Stimulated activated naive CD8-positive, alpha-beta T cell treated with anti-CD3 and anti-CD28 coated beads, Interleukin-15, amount 100 ng/mL, for 72 hours (primary cell): ENCODE measurements at regions not wholly inside any gene's neighbourhood (a gene's known extent, or its start where the extent isn't known, plus 50 kb on each side); places are given as distances from the start of the nearest gene placed in this dataset.

Experiments used
- ATAC-seq: fragments of 150-1000 bp; cut with Tn5 transposase; 2 replicates; pipeline ENCODE4 v1.10.0; 2021; ENCODE audit warnings: mild to moderate bottlenecking, moderate library complexity
- DNase-seq, 2 donors: peaks; one replicate each; pipeline ENCODE4 v3.0.0; 2021 to 2022
- H3K27ac Mint-ChIP-seq, 2 donors: one replicate each; pipeline ENCODE4 v1.8.0; 2022; ENCODE audit warnings: mild to moderate bottlenecking in 2 of 2, mixed read lengths in 2 of 2, moderate library complexity in 2 of 2
- H3K27me3 Mint-ChIP-seq: one replicate; pipeline ENCODE4 v1.8.0; 2022; ENCODE audit warnings: mixed read lengths
- H3K4me1 Mint-ChIP-seq: one replicate; pipeline ENCODE4 v1.8.0; 2022; ENCODE audit warnings: mild to moderate bottlenecking, mixed read lengths
- H3K4me3 Mint-ChIP-seq, 2 donors: one replicate each; pipeline ENCODE4 v1.8.0; 2022; ENCODE audit warnings: mild to moderate bottlenecking in 2 of 2, mixed read lengths in 2 of 2, moderate library complexity in 1 of 2
- H3K9me3 Mint-ChIP-seq, 2 donors: one replicate each; pipeline ENCODE4 v1.8.0; 2022; ENCODE audit warnings: mixed read lengths in 2 of 2

GRCh38 chr1:98386675-98387440, 274.7 kb upstream of the SNX7 start:
- no peak overlapping the region for H3K27ac Mint-ChIP-seq
- H3K9me3 Mint-ChIP-seq = no peaks in the 10 kb centered on the region
- ATAC-seq (no peak), DNase-seq (no peak)
- peaks cover 12% of the 10 kb centered on the region for H3K4me1 Mint-ChIP-seq
- no peaks in the 10 kb centered on the region for H3K27me3 Mint-ChIP-seq
- H3K4me3 Mint-ChIP-seq = no peak overlapping the region

GRCh38 chr1:98385652-98386051, 275.9 kb upstream of the SNX7 start:
- H3K27me3 Mint-ChIP-seq = no peaks in the 10 kb centered on the region
- ATAC-seq (no peak), DNase-seq (no peak)
- H3K4me3 Mint-ChIP-seq = no peak overlapping the region
- H3K9me3 Mint-ChIP-seq = no peaks in the 10 kb centered on the region
- H3K27ac Mint-ChIP-seq = no peak overlapping the region
- H3K4me1 Mint-ChIP-seq = peaks cover 12% of the 10 kb centered on the region

- ATAC-seq = no peak
- Mint-ChIP-seq H3K27ac (no peak overlapping the region), H3K27me3 (no peaks in the 10 kb centered on the region), H3K4me1 (peaks cover 12% of the 10 kb centered on the region), H3K4me3 (no peak overlapping the region), H3K9me3 (no peaks in the 10 kb centered on the region)
- no peak for DNase-seq
Measured at GRCh38 chr1:98384461-98385141, 276.9 kb upstream of the SNX7 start.

- ATAC-seq (no peak), DNase-seq (no peak)
- Mint-ChIP-seq H3K9me3 (no peaks in the 10 kb centered on the region), H3K27ac (peak overlapping the region in 1 of 2 donors; percentile 35), H3K4me3 (no peak overlapping the region), H3K27me3 (no peaks in the 10 kb centered on the region), H3K4me1 (peaks cover 6% of the 10 kb centered on the region)
Measured at GRCh38 chr1:98382986-98383740, 278.4 kb upstream of the SNX7 start.

GRCh38 chr1:98382586-98382985, 278.9 kb upstream of the SNX7 start:
- DNase-seq = no peak
- no peak for ATAC-seq
- Mint-ChIP-seq H3K4me3 (no peak overlapping the region), H3K27ac (no peak overlapping the region), H3K4me1 (peaks cover under 1% of the 10 kb centered on the region), H3K9me3 (no peaks in the 10 kb centered on the region), H3K27me3 (no peaks in the 10 kb centered on the region)

- no peak for ATAC-seq
- Mint-ChIP-seq H3K27ac (no peak overlapping the region), H3K27me3 (no peaks in the 10 kb centered on the region)
Measured at GRCh38 chr1:98374098-98374497, 287.4 kb upstream of the SNX7 start.

GRCh38 chr1:98373056-98373455, 288.5 kb upstream of the SNX7 start:
- no peaks in the 10 kb centered on the region for H3K9me3 Mint-ChIP-seq
- ATAC-seq (no peak), DNase-seq (no peak)
- H3K27me3 Mint-ChIP-seq = no peaks in the 10 kb centered on the region
- no peak overlapping the region for H3K27ac Mint-ChIP-seq
- H3K4me3 Mint-ChIP-seq = no peak overlapping the region
- no peaks in the 10 kb centered on the region for H3K4me1 Mint-ChIP-seq

More at GRCh38 chr1:98374098-98374497, 287.4 kb upstream of the SNX7 start:
- DNase-seq = no peak
- H3K9me3 Mint-ChIP-seq = no peaks in the 10 kb centered on the region
- no peaks in the 10 kb centered on the region for H3K4me1 Mint-ChIP-seq
- H3K4me3 Mint-ChIP-seq = no peak overlapping the region

- no peak for DNase-seq
Measured at GRCh38 chr1:98371764-98372163, 289.8 kb upstream of the SNX7 start.

GRCh38 chr1:98369463-98369862, 292.1 kb upstream of the SNX7 start:
- DNase-seq (no peak), ATAC-seq (no peak)
- Mint-ChIP-seq H3K4me3 (no peak overlapping the region), H3K27ac (no peak overlapping the region), H3K4me1 (no peaks in the 10 kb centered on the region), H3K9me3 (peaks cover 0 to 6% of the 10 kb centered on the region in 2 donors), H3K27me3 (no peaks in the 10 kb centered on the region)

More at GRCh38 chr1:98371764-98372163, 289.8 kb upstream of the SNX7 start:
- H3K27ac Mint-ChIP-seq = no peak overlapping the region
- H3K27me3 Mint-ChIP-seq = no peaks in the 10 kb centered on the region
- H3K4me1 Mint-ChIP-seq = no peaks in the 10 kb centered on the region
- no peaks in the 10 kb centered on the region for H3K9me3 Mint-ChIP-seq
- no peak overlapping the region for H3K4me3 Mint-ChIP-seq
- ATAC-seq = no peak

GRCh38 chr1:98368995-98369394, 292.5 kb upstream of the SNX7 start:
- no peaks in the 10 kb centered on the region for H3K27me3 Mint-ChIP-seq
- no peak for DNase-seq

GRCh38 chr1:98367426-98367825, 294.1 kb upstream of the SNX7 start:
- Mint-ChIP-seq H3K4me1 (no peaks in the 10 kb centered on the region), H3K27me3 (no peaks in the 10 kb centered on the region), H3K27ac (no peak overlapping the region), H3K4me3 (no peak overlapping the region), H3K9me3 (peaks cover 0 to 6% of the 10 kb centered on the region in 2 donors)
- ATAC-seq (peak; percentile 53), DNase-seq (no peak)

More at GRCh38 chr1:98368995-98369394, 292.5 kb upstream of the SNX7 start:
- no peak overlapping the region for H3K27ac Mint-ChIP-seq
- peaks cover 0 to 6% of the 10 kb centered on the region in 2 donors for H3K9me3 Mint-ChIP-seq
- no peaks in the 10 kb centered on the region for H3K4me1 Mint-ChIP-seq
- H3K4me3 Mint-ChIP-seq = no peak overlapping the region
- ATAC-seq = no peak

- no peaks in the 10 kb centered on the region for H3K4me1 Mint-ChIP-seq
- no peak overlapping the region for H3K27ac Mint-ChIP-seq
- H3K9me3 Mint-ChIP-seq = peaks cover 0 to 6% of the 10 kb centered on the region in 2 donors
- no peak for ATAC-seq
- H3K4me3 Mint-ChIP-seq = no peak overlapping the region
- no peaks in the 10 kb centered on the region for H3K27me3 Mint-ChIP-seq
- no peak for DNase-seq
Measured at GRCh38 chr1:98366343-98366742, 295.2 kb upstream of the SNX7 start.

GRCh38 chr1:98364544-98364943, 297.0 kb upstream of the SNX7 start:
- no peaks in the 10 kb centered on the region for H3K4me1 Mint-ChIP-seq
- no peak overlapping the region for H3K4me3 Mint-ChIP-seq
- no peak for ATAC-seq
- H3K9me3 Mint-ChIP-seq = peaks cover 4 to 6% of the 10 kb centered on the region in 2 donors
- no peak overlapping the region for H3K27ac Mint-ChIP-seq
- H3K27me3 Mint-ChIP-seq = no peaks in the 10 kb centered on the region
- DNase-seq = no peak

GRCh38 chr1:98360864-98361263, 300.7 kb upstream of the SNX7 start:
- H3K4me1 Mint-ChIP-seq = no peaks in the 10 kb centered on the region
- DNase-seq = no peak
- H3K27ac Mint-ChIP-seq = no peak overlapping the region
- H3K27me3 Mint-ChIP-seq = no peaks in the 10 kb centered on the region
- no peak for ATAC-seq
- H3K9me3 Mint-ChIP-seq = peaks cover 3 to 4% of the 10 kb centered on the region in 2 donors
- H3K4me3 Mint-ChIP-seq = no peak overlapping the region

- DNase-seq = no peak
- no peaks in the 10 kb centered on the region for H3K27me3 Mint-ChIP-seq
- H3K9me3 Mint-ChIP-seq = peaks cover 0 to 4% of the 10 kb centered on the region in 2 donors
- H3K4me3 Mint-ChIP-seq = no peak overlapping the region
- no peak overlapping the region for H3K27ac Mint-ChIP-seq
- ATAC-seq = no peak
- H3K4me1 Mint-ChIP-seq = no peaks in the 10 kb centered on the region
Measured at GRCh38 chr1:98355656-98356383, 305.7 kb upstream of the SNX7 start.
